Stimulated activated CD4-positive, alpha-beta T cell treated with anti-CD3 and anti-CD28 coated beads, Interleukin-15, amount 100 ng/mL, for 1 hour (primary cell): ENCODE measurements at regions not wholly inside any gene's neighbourhood (a gene's known extent, or its start where the extent isn't known, plus 50 kb on each side); places are given as distances from the start of the nearest gene placed in this dataset.

Source experiments
- DNase-seq, 2 donors: peaks; one replicate each; pipeline ENCODE4 v3.0.0-alpha.2; 2020; ENCODE audit warnings: low read depth in 1 of 2, low spot score in 1 of 2

GRCh38 chr14:38105106-38105702, 102.5 kb upstream of the SSTR1 start:
- DNase-seq, result no peak

- DNase-seq, result no peak
Observed at GRCh38 chr14:38107216-38107631, 100.5 kb upstream of the SSTR1 start.

- DNase-seq, result no peak
Observed at GRCh38 chr14:38108681-38109080, 99.0 kb upstream of the SSTR1 start.

- DNase-seq, result no peak
Observed at GRCh38 chr14:38110258-38110657, 97.4 kb upstream of the SSTR1 start.

- no peak for DNase-seq
Observed at GRCh38 chr14:38111046-38111445, 96.7 kb upstream of the SSTR1 start.

GRCh38 chr14:38113546-38113945, 94.2 kb upstream of the SSTR1 start:
- no peak for DNase-seq

- DNase-seq, result no peak
Observed at GRCh38 chr14:38116895-38117294, 90.8 kb upstream of the SSTR1 start.

- no peak for DNase-seq
Observed at GRCh38 chr14:38120109-38120508, 87.6 kb upstream of the SSTR1 start.

- no peak for DNase-seq
Observed at GRCh38 chr14:38121320-38122020, 86.2 kb upstream of the SSTR1 start.

- DNase-seq, result no peak
Observed at GRCh38 chr14:38122241-38122640, 85.5 kb upstream of the SSTR1 start.

GRCh38 chr14:38124506-38124905, 83.2 kb upstream of the SSTR1 start:
- no peak for DNase-seq

GRCh38 chr14:38125481-38126037, 82.1 kb upstream of the SSTR1 start:
- DNase-seq, result no peak

- DNase-seq, result no peak
Observed at GRCh38 chr14:38127356-38127755, 80.3 kb upstream of the SSTR1 start.

GRCh38 chr14:38127784-38128183, 79.9 kb upstream of the SSTR1 start:
- DNase-seq, result no peak

GRCh38 chr14:38128640-38129039, 79.1 kb upstream of the SSTR1 start:
- no peak for DNase-seq

- DNase-seq, result no peak
Observed at GRCh38 chr14:38129192-38129591, 78.5 kb upstream of the SSTR1 start.

- DNase-seq, result no peak
Observed at GRCh38 chr14:38129705-38130104, 78.0 kb upstream of the SSTR1 start.

GRCh38 chr14:38134416-38135030, 73.2 kb upstream of the SSTR1 start:
- DNase-seq, result no peak

- no peak for DNase-seq
Observed at GRCh38 chr14:38135106-38135867, 72.4 kb upstream of the SSTR1 start.

- DNase-seq, result no peak
Observed at GRCh38 chr14:38137005-38137404, 70.7 kb upstream of the SSTR1 start.

- DNase-seq, result no peak
Observed at GRCh38 chr14:38138473-38139138, 69.1 kb upstream of the SSTR1 start.
